GM19395 (cell line): ENCODE measurements at regions not wholly inside any gene's neighbourhood (a gene's known extent, or its start where the extent isn't known, plus 50 kb on each side); places are given as distances from the start of the nearest gene placed in this dataset.

Source experiments
- ATAC-seq: cut with Tn5 transposase; IDR thresholded peaks from one replicate; pipeline ENCODE4 v1.9.1; 2021; ENCODE audit warnings: mild to moderate bottlenecking, moderate library complexity; ENCODE audit not compliant: unreplicated experiment

- ATAC-seq: no peak
Observed at GRCh38 chr2:78895022-78895421, 130.5 kb upstream of the REG3G start.

- ATAC-seq: no peak
Observed at GRCh38 chr2:78896536-78896935, 129.0 kb upstream of the REG3G start.

- no peak for ATAC-seq
Observed at GRCh38 chr2:78907089-78907488, 118.4 kb upstream of the REG3G start.

GRCh38 chr2:78908973-78909372 is 116.5 kb upstream of the REG3G start:
- no peak for ATAC-seq

GRCh38 chr2:78910376-78910775 is 115.1 kb upstream of the REG3G start:
- no peak for ATAC-seq

GRCh38 chr2:78913257-78913656 is 112.2 kb upstream of the REG3G start:
- no peak for ATAC-seq

- ATAC-seq: no peak
Observed at GRCh38 chr2:78925258-78925657, 100.2 kb upstream of the REG3G start.

- ATAC-seq: peak; percentile 71
Observed at GRCh38 chr2:78928502-78928901, 97.0 kb upstream of the REG3G start.

GRCh38 chr2:78940998-78941397 is 84.5 kb upstream of the REG3G start:
- no peak for ATAC-seq

GRCh38 chr2:78941751-78942150 is 83.8 kb upstream of the REG3G start:
- ATAC-seq: no peak

GRCh38 chr2:78963881-78964280 is 61.6 kb upstream of the REG3G start:
- ATAC-seq: no peak

- no peak for ATAC-seq
Observed at GRCh38 chr2:78967294-78967693, 58.2 kb upstream of the REG3G start.

- ATAC-seq: no peak
Observed at GRCh38 chr2:78973630-78974029, 51.9 kb upstream of the REG3G start.
